WERI-Rb-1 (cell line): ENCODE measurements at regions not wholly inside any gene's neighbourhood (a gene's known extent, or its start where the extent isn't known, plus 50 kb on each side); places are given as distances from the start of the nearest gene placed in this dataset.

Experiments used
- DNase-seq: peaks from one replicate; pipeline ENCODE4 v3.0.0-alpha.2; 2020
- H3K27ac ChIP-seq: fragments of 250-450 bp; sonication (Bioruptor Pico); 2 replicates; pipeline ENCODE4 v1.5.1; 2020; ENCODE audit warnings: mild to moderate bottlenecking, moderate library complexity
- H3K27me3 ChIP-seq: fragments of 250-450 bp; sonication (Bioruptor Pico); 2 replicates; pipeline ENCODE4 v1.5.1; 2021; ENCODE audit warnings: mild to moderate bottlenecking, low read depth, moderate library complexity; ENCODE audit not compliant: insufficient read depth, severe bottlenecking
- H3K36me3 ChIP-seq: fragments of 250-450 bp; sonication (Bioruptor Pico); 2 replicates; pipeline ENCODE4 v1.5.1; 2020; ENCODE audit warnings: mild to moderate bottlenecking, moderate library complexity
- H3K4me3 ChIP-seq: 2 replicates; pipeline ENCODE4 v1.5.1; 2011; ENCODE audit warnings: low read depth, mild to moderate bottlenecking, control low read depth, low read length
- H3K9me3 ChIP-seq: fragments of 250-450 bp; sonication (Bioruptor Pico); 2 replicates; pipeline ENCODE4 v1.5.1; 2021; ENCODE audit warnings: mild to moderate bottlenecking, moderate library complexity; ENCODE audit not compliant: severe bottlenecking
- CTCF ChIP-seq: IDR thresholded peaks from 2 replicates; pipeline ENCODE4 v1.5.1; 2011; ENCODE audit warnings: low read depth, mild to moderate bottlenecking, control low read depth, inconsistent platforms, low read length

GRCh38 chr12:19021240-19021639 lies 108.3 kb upstream of the PLEKHA5 start:
- H3K4me3 ChIP-seq = no peak overlapping the region
- H3K9me3 ChIP-seq = no peaks in the 10 kb centered on the region
- no peak for DNase-seq
- no peak overlapping the region for H3K27ac ChIP-seq
- H3K27me3 ChIP-seq = no peaks in the 10 kb centered on the region
- no peak for TF ChIP-seq CTCF
- no peaks in the 10 kb centered on the region for H3K36me3 ChIP-seq

GRCh38 chr12:19021646-19022045 lies 107.9 kb upstream of the PLEKHA5 start:
- no peak for DNase-seq
- no peak overlapping the region for H3K4me3 ChIP-seq
- TF ChIP-seq CTCF = no peak
- no peaks in the 10 kb centered on the region for H3K27me3 ChIP-seq
- no peak overlapping the region for H3K27ac ChIP-seq
- no peaks in the 10 kb centered on the region for H3K36me3 ChIP-seq
- no peaks in the 10 kb centered on the region for H3K9me3 ChIP-seq

DNA sequence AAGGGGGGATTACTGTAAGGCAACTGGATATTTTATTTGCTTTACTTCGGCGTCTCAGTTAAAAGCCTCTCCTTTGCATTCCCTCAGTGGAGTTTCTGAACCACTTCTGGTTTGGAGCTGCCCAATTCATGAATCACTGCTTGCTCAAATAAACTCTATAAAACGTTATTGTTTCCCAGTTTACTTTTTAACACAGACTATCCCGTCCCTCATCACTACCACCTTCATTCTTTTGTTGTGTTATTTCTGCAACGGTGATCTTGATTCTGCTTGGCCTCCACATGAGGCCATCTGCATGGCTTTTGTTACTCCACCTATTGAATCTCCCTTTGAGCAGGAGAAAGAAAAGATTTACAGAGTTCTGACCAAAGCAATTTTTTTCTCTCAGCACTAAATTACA lies 104.0 kb upstream of the PLEKHA5 start:
- no peak for DNase-seq
- Histone ChIP-seq H3K27me3 (no peaks in the 10 kb centered on the region), H3K9me3 (no peaks in the 10 kb centered on the region), H3K36me3 (no peaks in the 10 kb centered on the region), H3K4me3 (no peak overlapping the region), H3K27ac (no peak overlapping the region)
- TF ChIP-seq CTCF = no peak

- no peak for TF ChIP-seq CTCF
- H3K27me3 ChIP-seq = no peaks in the 10 kb centered on the region
- no peak overlapping the region for H3K27ac ChIP-seq
- no peaks in the 10 kb centered on the region for H3K36me3 ChIP-seq
- no peak for DNase-seq
- no peak overlapping the region for H3K4me3 ChIP-seq
- H3K9me3 ChIP-seq = no peaks in the 10 kb centered on the region
Observed at GRCh38 chr12:19026034-19026433, 103.5 kb upstream of the PLEKHA5 start.

- TF ChIP-seq CTCF = no peak
- no peak for DNase-seq
- no peak overlapping the region for H3K4me3 ChIP-seq
- H3K36me3 ChIP-seq = no peaks in the 10 kb centered on the region
- no peaks in the 10 kb centered on the region for H3K9me3 ChIP-seq
- no peak overlapping the region for H3K27ac ChIP-seq
- H3K27me3 ChIP-seq = no peaks in the 10 kb centered on the region
Observed at GRCh38 chr12:19026614-19027488, 102.7 kb upstream of the PLEKHA5 start.

DNA sequence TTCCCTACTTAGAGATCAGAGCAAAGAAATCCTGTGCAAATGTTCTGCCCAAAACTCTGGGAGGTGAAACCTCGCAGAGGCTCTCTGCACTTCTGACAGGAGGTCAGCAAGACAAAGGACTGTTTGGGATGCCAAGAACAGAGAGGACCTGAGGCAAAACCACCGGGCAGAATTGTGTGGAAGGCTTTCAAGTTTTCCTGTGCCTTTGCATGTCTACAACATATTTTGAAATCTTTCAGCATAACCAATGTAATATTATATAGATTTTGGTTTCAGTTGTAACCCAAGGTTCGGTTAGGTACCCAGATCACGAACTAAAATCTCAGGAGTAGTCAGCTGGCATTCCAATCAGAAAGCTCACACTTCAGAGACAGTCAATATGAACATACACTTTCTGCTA lies 99.4 kb upstream of the PLEKHA5 start:
- H3K4me3 ChIP-seq = no peak overlapping the region
- no peak for DNase-seq
- no peaks in the 10 kb centered on the region for H3K27me3 ChIP-seq
- H3K27ac ChIP-seq = no peak overlapping the region
- peaks cover 10% of the 10 kb centered on the region for H3K9me3 ChIP-seq
- TF ChIP-seq CTCF = no peak
- H3K36me3 ChIP-seq = no peaks in the 10 kb centered on the region
